Dermis microvascular lymphatic vessel endothelial cell (primary cell): ENCODE measurements at regions not wholly inside any gene's neighbourhood (a gene's known extent, or its start where the extent isn't known, plus 50 kb on each side); places are given as distances from the start of the nearest gene placed in this dataset.
A peak's percentile ranks its signal among the peaks of the same experiment; 100 is the strongest.
"Not testable (repeated sequence)": the region's sequence is repeated elsewhere in the genome, so short reads cannot be mapped to it uniquely, and the experiment has no call there.

Experiments
- DNase-seq, 2 donors: peaks; one replicate each; pipeline versions ENCODE4 v3.0.0 to v3.0.0-alpha.2; 2010; ENCODE audit warnings: low read depth in 2 of 2

- no peak for DNase-seq
Observed at GRCh38 chr10:93221171-93221496, 147.4 kb downstream of the CYP26A1 start.

GRCh38 chr10:93221521-93221920 lies 147.8 kb downstream of the CYP26A1 start:
- no peak for DNase-seq

- no peak for DNase-seq
Observed at GRCh38 chr10:93222211-93222754, 148.6 kb downstream of the CYP26A1 start.

- no peak for DNase-seq
Observed at GRCh38 chr10:93222876-93223275, 149.2 kb downstream of the CYP26A1 start.

- no peak for DNase-seq
Observed at GRCh38 chr10:93223336-93223735, 149.6 kb downstream of the CYP26A1 start.

GRCh38 chr10:93224005-93224779 lies 150.5 kb downstream of the CYP26A1 start:
- peak in 1 of 2 donors; percentile 14 for DNase-seq

- no peak for DNase-seq
Observed at GRCh38 chr10:93225938-93226337, 152.2 kb downstream of the CYP26A1 start.

- DNase-seq = no peak
Observed at GRCh38 chr10:93226619-93227018, 152.9 kb downstream of the CYP26A1 start.

- not testable (repeated sequence) for DNase-seq
Observed at GRCh38 chr10:93230596-93230995, 156.9 kb downstream of the CYP26A1 start.

- not testable (repeated sequence) for DNase-seq
Observed at GRCh38 chr10:93232159-93232558, 158.5 kb downstream of the CYP26A1 start.

- DNase-seq = not testable (repeated sequence)
Observed at GRCh38 chr10:93234940-93235339, 161.2 kb downstream of the CYP26A1 start.

GRCh38 chr10:93235686-93236085 lies 162.0 kb downstream of the CYP26A1 start:
- no peak for DNase-seq

GRCh38 chr10:93236393-93237040 lies 162.8 kb downstream of the CYP26A1 start:
- DNase-seq = no peak

GRCh38 chr10:93245147-93245546 lies 171.5 kb downstream of the CYP26A1 start:
- DNase-seq = no peak

- no peak for DNase-seq
Observed at GRCh38 chr10:93245779-93246178, 172.1 kb downstream of the CYP26A1 start.

- DNase-seq = no peak
Observed at GRCh38 chr10:93248583-93249227, 175.0 kb downstream of the CYP26A1 start.

- DNase-seq = no peak
Observed at GRCh38 chr10:93250010-93250409, 176.3 kb downstream of the CYP26A1 start.

- no peak for DNase-seq
Observed at GRCh38 chr10:93254180-93254853, 180.6 kb downstream of the CYP26A1 start.

- no peak for DNase-seq
Observed at GRCh38 chr10:93255546-93255945, 181.9 kb downstream of the CYP26A1 start.
